ENCODE measurements at regions not wholly inside any gene's neighbourhood (a gene's known extent, or its start where the extent isn't known, plus 50 kb on each side); places are given as distances from the start of the nearest gene placed in this dataset.
"Not testable (repeated sequence)": the region's sequence is repeated elsewhere in the genome, so short reads cannot be mapped to it uniquely, and the experiment has no call there.

- no peak for DNase-seq
These were observed 921.2 kb upstream of the FOXG1 start for GRCh38 chr14:27845241-27845850.

GRCh38 chr14:27845902-27846301, 920.7 kb upstream of the FOXG1 start:
- no peak for DNase-seq

GRCh38 chr14:27847480-27847879, 919.1 kb upstream of the FOXG1 start:
- not testable (repeated sequence) for DNase-seq

- DNase-seq: not testable (repeated sequence)
These were observed 917.4 kb upstream of the FOXG1 start for GRCh38 chr14:27849193-27849592.

- no peak for DNase-seq
These were observed 903.9 kb upstream of the FOXG1 start for GRCh38 chr14:27862684-27863083.

DNA sequence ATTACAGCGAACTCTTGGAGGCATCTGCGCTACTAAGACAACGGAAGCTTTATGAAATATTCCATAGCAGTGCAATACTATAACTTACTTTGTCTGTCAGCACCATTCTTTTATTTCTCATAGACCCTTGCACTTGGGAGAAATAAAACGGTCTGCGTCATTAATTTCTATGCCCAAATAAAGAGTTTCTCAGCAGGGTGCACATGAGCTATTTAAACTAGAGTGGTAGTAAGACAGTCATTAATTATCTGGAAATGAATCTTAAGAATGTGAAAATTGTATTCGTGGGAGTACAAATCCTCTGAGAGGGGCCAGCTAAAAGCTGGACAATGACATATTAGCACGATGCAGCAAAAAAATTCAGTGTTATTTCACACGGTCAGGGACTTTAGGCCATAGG, 903.4 kb upstream of the FOXG1 start:
- DNase-seq: no peak

DNA sequence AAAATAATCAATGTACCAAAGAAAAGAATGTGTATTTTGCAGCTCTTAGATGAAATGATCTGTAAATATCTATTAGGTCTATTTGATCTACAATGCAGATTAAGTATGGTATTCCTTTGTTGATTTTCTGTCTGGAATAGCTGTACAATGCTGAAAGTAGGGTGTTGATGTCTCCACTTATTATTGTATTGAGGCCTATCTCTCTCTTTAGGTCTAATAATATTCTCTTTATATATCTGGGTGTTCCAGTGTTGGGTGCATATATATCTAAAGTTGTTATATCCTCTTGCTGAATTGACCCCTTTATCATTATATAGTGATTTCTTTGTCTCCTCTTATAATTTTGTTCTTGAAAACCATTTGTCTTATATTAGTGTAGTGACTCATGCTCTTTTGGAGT, 885.5 kb upstream of the FOXG1 start:
- no peak for DNase-seq

DNA sequence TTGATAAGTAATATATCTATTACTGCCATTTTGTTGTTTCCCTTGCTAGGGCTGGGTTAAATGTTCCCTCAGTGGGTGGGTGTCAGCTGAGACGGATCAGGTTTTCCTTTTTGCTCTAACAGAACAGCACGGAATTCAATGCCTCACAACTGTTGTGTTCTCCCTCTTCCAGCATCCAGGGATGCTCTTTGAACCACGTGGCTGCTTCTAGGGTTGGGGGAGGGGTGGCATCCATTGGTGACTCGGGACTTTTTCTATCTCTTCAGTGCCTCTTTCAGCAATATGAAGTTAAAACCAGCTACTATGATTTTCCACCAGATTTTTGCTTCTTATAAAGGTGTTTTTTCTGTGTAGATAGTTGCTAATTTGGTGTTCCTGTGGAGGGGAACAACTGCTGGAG, 884.9 kb upstream of the FOXG1 start:
- no peak for DNase-seq

- DNase-seq: no peak
These were observed 880.3 kb upstream of the FOXG1 start for GRCh38 chr14:27886256-27886655.

DNA sequence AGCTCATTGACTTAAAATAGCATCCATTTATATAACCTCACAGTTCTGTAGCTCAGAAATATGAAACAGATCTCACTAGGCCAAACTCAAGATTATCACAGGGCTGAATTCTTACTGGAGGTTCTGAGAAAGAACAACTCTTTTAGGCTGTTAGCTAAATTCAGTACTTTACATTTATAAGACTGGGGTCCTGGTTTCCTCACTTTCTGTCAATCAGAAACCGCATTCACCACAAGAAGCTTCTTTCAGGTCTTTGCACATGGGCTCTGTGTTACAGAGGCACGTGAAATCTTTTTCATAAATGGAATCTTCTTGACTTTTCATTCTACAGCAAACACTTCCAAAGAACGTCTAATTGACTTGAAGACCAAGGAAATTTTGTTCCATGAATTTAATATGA, 876.3 kb upstream of the FOXG1 start:
- DNase-seq: no peak

DNA sequence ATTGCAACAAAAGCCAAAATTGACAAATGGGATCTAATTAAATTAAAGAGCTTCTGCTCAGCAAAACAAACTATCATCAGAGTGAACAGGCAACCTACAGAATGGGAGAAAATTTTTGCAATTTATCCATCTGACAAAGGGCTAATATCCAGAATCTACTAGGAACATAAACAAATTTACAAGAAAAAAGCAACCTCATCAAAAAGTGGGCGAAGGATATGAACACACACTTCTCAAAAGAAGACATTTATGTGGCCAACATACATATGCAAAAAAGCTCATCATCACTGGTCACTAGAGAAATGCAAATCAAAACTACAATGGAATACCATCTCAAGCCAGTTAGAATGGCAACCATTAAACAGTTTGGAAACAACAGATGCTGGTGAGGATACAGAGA, 858.1 kb upstream of the FOXG1 start:
- DNase-seq: not testable (repeated sequence)

DNA sequence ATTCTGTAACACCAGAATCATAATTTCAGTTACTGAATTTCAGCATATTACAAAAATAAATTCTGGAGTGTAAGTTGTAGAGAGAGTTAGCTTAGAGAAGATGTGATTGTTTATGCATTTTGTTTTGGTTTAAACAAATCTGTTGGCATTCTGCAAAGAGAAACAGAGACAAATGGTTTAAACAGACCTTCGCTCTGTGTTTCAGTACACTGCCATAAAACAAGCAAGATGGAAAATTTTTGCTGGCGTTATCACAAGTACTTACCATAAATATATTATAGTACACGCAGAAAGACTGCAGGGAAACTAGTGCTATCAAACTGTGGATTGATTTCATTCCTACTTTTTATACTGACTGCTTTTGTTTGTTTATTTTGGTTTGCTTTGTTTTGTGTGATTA, 850.3 kb upstream of the FOXG1 start:
- DNase-seq: no peak

GRCh38 chr14:27917896-27918295, 848.7 kb upstream of the FOXG1 start:
- DNase-seq: no peak

DNA sequence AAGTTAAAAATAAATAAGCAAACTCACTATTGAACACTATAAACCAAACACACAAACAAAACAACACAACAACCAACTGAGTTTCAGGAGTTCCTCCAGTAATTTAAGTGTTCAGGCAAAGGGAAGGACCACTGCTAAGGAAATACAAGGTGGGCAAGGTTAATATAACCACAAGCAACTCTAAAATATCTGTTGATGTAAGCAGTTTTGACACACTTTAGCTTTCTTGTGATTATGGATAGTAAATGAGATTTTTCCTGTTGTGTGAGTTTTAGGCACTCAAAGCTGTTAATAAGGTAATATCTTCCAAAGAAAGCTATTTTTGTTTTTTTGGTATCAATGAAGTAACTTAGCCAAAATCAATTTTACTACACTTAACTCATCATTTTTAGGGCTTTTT, 839.1 kb upstream of the FOXG1 start:
- DNase-seq: no peak

GRCh38 chr14:27929797-27930347, 836.7 kb upstream of the FOXG1 start:
- DNase-seq: no peak

- no peak for DNase-seq
These were observed 828.2 kb upstream of the FOXG1 start for GRCh38 chr14:27938392-27938791.

- no peak for DNase-seq
These were observed 821.1 kb upstream of the FOXG1 start for GRCh38 chr14:27945512-27945911.

DNA sequence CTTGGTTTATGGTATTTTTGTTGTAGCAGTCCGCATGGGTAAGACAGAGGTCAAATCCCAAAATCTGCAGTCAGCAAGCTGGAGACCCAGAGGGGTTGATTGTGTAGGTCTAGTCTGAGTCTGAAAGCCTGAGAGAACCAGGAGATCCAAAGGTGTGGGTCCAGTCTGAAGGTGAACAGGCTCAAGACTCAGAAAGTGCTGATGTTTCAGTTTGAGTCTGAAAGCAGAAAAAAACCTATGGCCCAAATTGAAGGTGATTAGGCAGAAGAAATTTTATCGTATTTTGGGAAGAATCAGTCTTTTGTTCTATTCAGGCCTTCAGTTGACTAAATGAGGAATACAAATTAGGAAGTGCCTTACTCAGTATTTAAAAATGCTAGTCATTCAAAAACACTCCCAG, 807.8 kb upstream of the FOXG1 start:
- DNase-seq: no peak

GRCh38 chr14:27995691-27996090, 770.9 kb upstream of the FOXG1 start:
- peak; percentile 93 for DNase-seq

- no peak for DNase-seq
These were observed 765.6 kb upstream of the FOXG1 start for GRCh38 chr14:28001002-28001401.

DNA sequence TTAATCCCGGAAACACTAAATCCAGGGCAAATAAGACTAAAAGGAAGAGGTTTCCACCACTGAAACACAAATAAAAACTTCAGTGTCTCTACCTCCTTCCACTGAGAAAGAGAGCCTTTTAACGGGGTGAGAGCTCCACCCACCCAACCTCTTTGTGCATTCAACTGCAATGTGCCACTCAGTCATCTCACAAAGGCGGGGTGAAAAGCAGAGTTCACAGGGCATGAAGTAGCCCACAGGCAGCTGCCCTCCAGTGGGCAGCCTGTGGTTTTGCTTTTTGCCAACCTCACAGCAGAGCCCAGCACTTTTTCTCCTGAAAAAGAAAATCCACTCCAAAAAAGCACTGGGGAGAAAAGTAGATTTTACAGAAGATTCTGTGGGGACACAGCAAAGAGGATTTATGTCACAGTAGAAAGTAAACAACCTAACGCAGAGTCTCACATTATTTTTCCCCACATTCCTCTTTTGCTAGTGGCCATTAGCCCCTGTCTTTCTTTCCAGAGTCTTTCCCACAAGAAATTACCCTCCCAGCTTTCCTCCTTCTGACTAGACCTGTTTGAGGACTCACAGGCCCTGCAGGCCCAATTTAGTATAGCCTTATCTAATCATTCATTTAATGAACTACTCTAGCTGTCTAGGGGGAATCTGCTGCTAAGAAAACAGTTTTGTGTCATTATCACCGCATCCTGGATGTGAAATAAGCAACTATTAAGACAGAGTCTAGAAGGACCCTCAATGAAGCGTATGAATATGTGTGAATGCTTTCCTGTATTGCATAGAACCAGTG, 753.8 kb upstream of the FOXG1 start:
- no peak for DNase-seq

- no peak for DNase-seq
These were observed 746.5 kb upstream of the FOXG1 start for GRCh38 chr14:28020112-28020511.

GRCh38 chr14:28023853-28024252, 742.7 kb upstream of the FOXG1 start:
- DNase-seq: no peak

- no peak for DNase-seq
These were observed 714.3 kb upstream of the FOXG1 start for GRCh38 chr14:28052251-28052650.

GRCh38 chr14:28055008-28055407, 711.6 kb upstream of the FOXG1 start:
- DNase-seq: no peak
